ENCODE measurements at regions not wholly inside any gene's neighbourhood (a gene's known extent, or its start where the extent isn't known, plus 50 kb on each side); places are given as distances from the start of the nearest gene placed in this dataset.

DNA sequence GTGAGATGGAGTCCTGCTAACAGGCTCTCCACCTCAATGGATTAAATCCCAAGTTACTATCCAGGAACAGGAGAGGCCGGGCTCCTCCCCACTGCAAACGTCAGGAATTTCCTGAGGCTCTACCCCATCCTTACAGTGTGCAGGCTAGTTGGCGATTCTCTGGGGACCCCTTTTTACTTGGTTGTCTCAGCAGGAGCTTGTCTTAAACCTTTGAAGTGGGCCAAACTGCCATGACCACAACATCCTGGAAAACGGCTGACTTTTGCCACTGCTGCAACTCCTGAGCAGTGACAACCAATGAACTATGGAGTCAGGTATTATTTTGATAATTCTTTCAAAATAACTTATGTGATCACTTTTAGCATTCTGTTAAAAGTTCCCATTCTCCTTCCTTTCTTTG is 440.9 kb upstream of the CCDC54 start:
- intact Hi-C loops (cut with DNase I): no loop called here
- TF ChIP-seq, protein P1, sequence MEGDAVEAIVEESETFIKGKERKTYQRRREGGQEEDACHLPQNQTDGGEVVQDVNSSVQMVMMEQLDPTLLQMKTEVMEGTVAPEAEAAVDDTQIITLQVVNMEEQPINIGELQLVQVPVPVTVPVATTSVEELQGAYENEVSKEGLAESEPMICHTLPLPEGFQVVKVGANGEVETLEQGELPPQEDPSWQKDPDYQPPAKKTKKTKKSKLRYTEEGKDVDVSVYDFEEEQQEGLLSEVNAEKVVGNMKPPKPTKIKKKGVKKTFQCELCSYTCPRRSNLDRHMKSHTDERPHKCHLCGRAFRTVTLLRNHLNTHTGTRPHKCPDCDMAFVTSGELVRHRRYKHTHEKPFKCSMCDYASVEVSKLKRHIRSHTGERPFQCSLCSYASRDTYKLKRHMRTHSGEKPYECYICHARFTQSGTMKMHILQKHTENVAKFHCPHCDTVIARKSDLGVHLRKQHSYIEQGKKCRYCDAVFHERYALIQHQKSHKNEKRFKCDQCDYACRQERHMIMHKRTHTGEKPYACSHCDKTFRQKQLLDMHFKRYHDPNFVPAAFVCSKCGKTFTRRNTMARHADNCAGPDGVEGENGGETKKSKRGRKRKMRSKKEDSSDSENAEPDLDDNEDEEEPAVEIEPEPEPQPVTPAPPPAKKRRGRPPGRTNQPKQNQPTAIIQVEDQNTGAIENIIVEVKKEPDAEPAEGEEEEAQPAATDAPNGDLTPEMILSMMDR (IDR thresholded peaks at IDR 0.05): no peak
- Histone ChIP-seq H3K27me3 (no peaks in the 10 kb centered on the region), H3K9me3 (no peaks in the 10 kb centered on the region), H3K27ac (no peak overlapping the region), H3K4me1 (no peaks in the 10 kb centered on the region), H3K4me3 (no peak overlapping the region), H3K36me3 (no peaks in the 10 kb centered on the region)
- no peak for ATAC-seq
- DNase-seq: no peak

DNA sequence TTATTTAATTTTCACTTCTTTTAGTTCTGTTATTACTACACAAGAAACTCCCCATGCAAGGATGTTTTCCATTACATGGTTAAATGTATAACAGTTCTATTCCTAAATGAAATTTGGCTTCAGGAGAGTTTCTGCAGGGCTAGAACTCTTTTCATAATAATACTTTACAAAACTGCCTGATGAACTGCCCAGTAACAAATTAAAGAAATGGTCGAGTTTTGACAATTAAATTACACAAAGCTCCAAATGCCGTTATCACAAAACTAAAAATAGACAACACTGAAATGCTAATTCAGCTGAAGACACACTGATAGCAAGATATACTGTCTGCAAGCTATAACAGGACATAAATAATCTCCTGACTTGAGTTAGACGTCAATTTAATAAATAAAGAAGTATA is 435.2 kb upstream of the CCDC54 start:
- ATAC-seq (no peak), DNase-seq (no peak)
- Histone ChIP-seq H3K27me3 (no peaks in the 10 kb centered on the region), H3K4me3 (no peak overlapping the region), H3K9me3 (no peaks in the 10 kb centered on the region), H3K27ac (no peak overlapping the region), H3K36me3 (no peaks in the 10 kb centered on the region), H3K4me1 (no peaks in the 10 kb centered on the region)
- TF ChIP-seq, protein P1 (IDR thresholded peaks at IDR 0.05): no peak
- intact Hi-C loops (cut with DNase I): no loop called here

DNA sequence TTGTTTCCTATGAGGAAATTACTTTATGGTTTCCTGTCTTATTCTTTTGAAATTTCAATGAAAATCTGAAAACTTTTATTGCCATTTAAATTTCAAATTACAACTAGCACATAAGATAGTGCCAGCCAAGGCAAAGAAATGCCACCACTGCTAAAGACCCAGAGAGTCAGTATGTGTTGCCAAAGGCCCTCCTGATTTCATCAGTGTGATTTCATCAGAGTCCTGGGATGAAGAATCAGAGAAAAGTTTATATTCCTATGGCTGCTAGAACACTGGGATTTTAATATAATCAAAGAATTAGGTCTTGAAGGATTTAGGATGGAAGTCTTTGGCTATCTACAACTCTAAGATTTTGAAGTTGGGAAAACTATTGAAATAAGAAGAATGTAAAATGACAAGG is 434.2 kb upstream of the CCDC54 start:
- ATAC-seq: no peak
- TF ChIP-seq, protein P1 (IDR thresholded peaks at IDR 0.05): no peak
- Histone ChIP-seq H3K27me3 (no peaks in the 10 kb centered on the region), H3K4me1 (no peaks in the 10 kb centered on the region), H3K4me3 (no peak overlapping the region), H3K36me3 (no peaks in the 10 kb centered on the region), H3K9me3 (no peaks in the 10 kb centered on the region), H3K27ac (no peak overlapping the region)
- intact Hi-C loops (cut with DNase I): no loop called here
- no peak for DNase-seq

DNA sequence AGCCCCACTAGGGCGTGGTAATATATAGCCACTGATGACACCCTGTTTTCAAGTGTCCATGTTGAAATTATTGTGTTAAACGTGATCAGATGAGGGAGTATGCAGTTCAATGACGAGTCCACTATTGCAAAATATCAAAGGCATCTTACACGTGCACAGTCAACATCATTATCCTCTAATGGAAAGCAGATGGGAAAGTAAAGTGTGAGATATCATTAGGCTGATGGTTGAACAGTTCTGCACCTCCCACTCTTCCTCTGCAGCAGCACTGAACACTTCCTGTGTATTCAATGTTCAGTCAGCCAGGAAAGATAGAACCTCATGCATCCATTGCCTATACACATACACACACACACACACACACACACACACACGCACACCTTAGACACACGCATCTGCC is 431.8 kb upstream of the CCDC54 start:
- no peaks in the 10 kb centered on the region for H3K4me1 ChIP-seq
- H3K9me3 ChIP-seq: no peaks in the 10 kb centered on the region
- H3K27me3 ChIP-seq: no peaks in the 10 kb centered on the region
- no peak for DNase-seq
- H3K36me3 ChIP-seq: no peaks in the 10 kb centered on the region
- TF ChIP-seq, protein P1 (IDR thresholded peaks at IDR 0.05): no peak
- H3K4me3 ChIP-seq: no peak overlapping the region
- intact Hi-C loops (cut with DNase I): no loop called here
- ATAC-seq: no peak
- no peak overlapping the region for H3K27ac ChIP-seq

DNA sequence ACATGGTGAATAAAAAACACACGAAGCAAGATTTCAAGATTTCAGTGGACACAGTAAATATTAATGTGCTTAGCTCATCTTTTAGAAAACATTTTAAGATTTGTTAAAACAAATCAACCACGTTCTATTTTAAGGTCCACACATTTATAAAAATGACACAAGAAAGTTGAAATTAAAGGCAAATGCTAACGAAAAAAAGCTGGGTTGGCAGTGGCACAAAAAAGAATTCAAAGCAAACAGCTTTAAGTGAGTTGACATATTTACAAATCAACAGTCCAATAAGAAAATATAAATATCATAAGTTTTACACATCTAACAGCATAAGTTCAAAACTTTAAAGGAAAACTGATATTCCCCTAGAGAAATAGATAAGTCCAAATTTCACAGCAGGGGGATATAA is 430.4 kb upstream of the CCDC54 start:
- intact Hi-C loops (cut with DNase I): no loop called here
- H3K27ac ChIP-seq: no peak overlapping the region
- DNase-seq: no peak

DNA sequence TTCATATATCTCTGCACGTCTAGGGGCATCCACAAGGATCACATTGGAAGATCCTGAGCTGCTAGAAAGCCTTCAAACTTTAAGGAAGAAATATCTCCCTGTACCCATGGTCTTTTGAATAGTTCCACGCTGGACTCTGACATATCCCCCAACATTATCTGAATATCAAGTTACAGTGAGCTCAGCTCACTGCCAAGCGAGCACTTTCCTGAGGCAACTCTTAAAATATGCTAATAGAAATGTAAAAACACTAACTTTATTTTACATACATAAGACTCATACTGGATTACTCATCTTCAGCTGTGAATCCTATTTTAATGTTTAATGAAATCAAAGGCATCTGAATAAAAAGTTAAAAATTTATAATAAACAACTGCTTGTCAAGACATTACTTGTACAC is 420.2 kb upstream of the CCDC54 start:
- ATAC-seq: no peak
- DNase-seq: no peak

More for the DNA sequence above, 430.4 kb upstream of the CCDC54 start:
- no peaks in the 10 kb centered on the region for H3K27me3 ChIP-seq
- H3K9me3 ChIP-seq: no peaks in the 10 kb centered on the region
- H3K4me3 ChIP-seq: no peak overlapping the region
- H3K36me3 ChIP-seq: no peaks in the 10 kb centered on the region
- no peak for ATAC-seq
- TF ChIP-seq, protein P1 (IDR thresholded peaks at IDR 0.05): no peak
- H3K4me1 ChIP-seq: no peaks in the 10 kb centered on the region

More for the DNA sequence above, 420.2 kb upstream of the CCDC54 start:
- TF ChIP-seq, protein P1 (IDR thresholded peaks at IDR 0.05): no peak
- Histone ChIP-seq H3K4me1 (no peaks in the 10 kb centered on the region), H3K36me3 (no peaks in the 10 kb centered on the region), H3K27me3 (no peaks in the 10 kb centered on the region), H3K27ac (no peak overlapping the region), H3K4me3 (no peak overlapping the region), H3K9me3 (no peaks in the 10 kb centered on the region)
- intact Hi-C loops (cut with DNase I): no loop called here
